GM23338 (cell line): ENCODE measurements at regions not wholly inside any gene's neighbourhood (a gene's known extent, or its start where the extent isn't known, plus 50 kb on each side); places are given as distances from the start of the nearest gene placed in this dataset.

Experiments used
- ATAC-seq: fragments of 200-7000 bp; cut with Tn5 transposase; 3 replicates; pipeline ENCODE4 v1.9.1; 2020
- DNase-seq: peaks from one replicate; pipeline ENCODE4 v3.0.0-alpha.2; 2015; ENCODE audit warnings: low spot score
- H2AFZ ChIP-seq: fragments of 200-600 bp; sonication (generic); 2 replicates; pipeline ENCODE4 v1.8.0; 2016; ENCODE audit warnings: antibody characterized with exemption, mild to moderate bottlenecking, moderate library complexity
- H3F3A ChIP-seq: fragments of 200-600 bp; sonication (generic); replicated peaks from 2 replicates; pipeline ENCODE4 v1.8.0; 2017; ENCODE audit warnings: antibody characterized with exemption, mixed run types, low read depth
- H3K27ac ChIP-seq: fragments of 200-600 bp; sonication (generic); 2 replicates; pipeline ENCODE4 v1.6.1; 2016; ENCODE audit warnings: low read depth
- H3K27me3 ChIP-seq: fragments of 200-600 bp; sonication (generic); 2 replicates; pipeline ENCODE4 v1.8.0; 2016; ENCODE audit warnings: mild to moderate bottlenecking, mixed run types, moderate library complexity; ENCODE audit not compliant: insufficient read depth
- H3K36me3 ChIP-seq: fragments of 200-600 bp; sonication (generic); 2 replicates; pipeline ENCODE4 v1.8.0; 2016; ENCODE audit warnings: mild to moderate bottlenecking; ENCODE audit not compliant: insufficient read depth
- H3K4me1 ChIP-seq: fragments of 200-600 bp; sonication (generic); 2 replicates; pipeline ENCODE4 v1.8.0; 2016; ENCODE audit warnings: mild to moderate bottlenecking, moderate library complexity; ENCODE audit not compliant: insufficient read depth
- H3K4me2 ChIP-seq: fragments of 200-600 bp; sonication (generic); 2 replicates; pipeline ENCODE4 v1.7.1; 2017; ENCODE audit warnings: mixed run types
- H3K4me3 ChIP-seq: fragments of 200-600 bp; sonication (generic); 2 replicates; pipeline ENCODE4 v1.6.1; 2016; ENCODE audit warnings: mixed run types
- H3K79me2 ChIP-seq: fragments of 200-600 bp; sonication (generic); replicated peaks from 2 replicates; pipeline ENCODE4 v1.8.0; 2017; ENCODE audit warnings: mild to moderate bottlenecking; ENCODE audit not compliant: insufficient read depth
- H3K9me2 ChIP-seq: fragments of 200-600 bp; sonication (generic); 2 replicates; pipeline ENCODE4 v1.8.0; 2017; ENCODE audit not compliant: insufficient read depth
- H4K20me1 ChIP-seq: fragments of 200-600 bp; sonication (generic); replicated peaks from 2 replicates; pipeline ENCODE4 v1.8.0; 2017; ENCODE audit warnings: mild to moderate bottlenecking; ENCODE audit not compliant: insufficient read depth
- H3K27ac Mint-ChIP-seq: 2 replicates; pipeline ENCODE4 v1.8.0; 2020; ENCODE audit warnings: inconsistent platforms, mild to moderate bottlenecking, moderate library complexity, mixed read lengths
- H3K27me3 Mint-ChIP-seq: 3 replicates; pipeline ENCODE4 v1.8.0; 2022; ENCODE audit warnings: low read depth, mild to moderate bottlenecking, moderate library complexity, mixed read lengths, inconsistent platforms; ENCODE audit not compliant: insufficient read depth, poor library complexity
- H3K36me3 Mint-ChIP-seq: 3 replicates; pipeline ENCODE4 v1.8.0; 2021; ENCODE audit warnings: low read depth, mild to moderate bottlenecking, inconsistent platforms, moderate library complexity, mixed read lengths
- H3K4me1 Mint-ChIP-seq: 3 replicates; pipeline ENCODE4 v1.8.0; 2020; ENCODE audit warnings: mild to moderate bottlenecking, inconsistent platforms, mixed read lengths
- H3K4me3 Mint-ChIP-seq: 3 replicates; pipeline ENCODE4 v1.8.0; 2021; ENCODE audit warnings: moderate library complexity, mild to moderate bottlenecking, inconsistent platforms, mixed read lengths
- H3K9me3 Mint-ChIP-seq: 3 replicates; pipeline ENCODE4 v1.8.0; 2020; ENCODE audit warnings: moderate library complexity, mild to moderate bottlenecking, inconsistent platforms, mixed read lengths
- CREB1 ChIP-seq: fragments of 250-450 bp; sonication (Bioruptor Pico); IDR thresholded peaks from 2 replicates; pipeline ENCODE4 v1.5.0; 2020; ENCODE audit warnings: low read depth, mild to moderate bottlenecking, moderate library complexity
- CTCF ChIP-seq, 2 experiments: fragments of 200-600 bp in 1 of 2; sonication (generic) in 1 of 2; conservative IDR thresholded peaks; 2 replicates each; pipeline versions ENCODE4 v1.5.1 to v1.6.1; 2016 to 2017; ENCODE audit warnings: antibody characterized with exemption in 2 of 2, low read depth in 2 of 2, mild to moderate bottlenecking in 2 of 2, moderate library complexity in 1 of 2
- ETS1 ChIP-seq: IDR thresholded peaks from 2 replicates; pipeline ENCODE4 v1.6.1; 2016; ENCODE audit warnings: antibody characterized with exemption
- EZH2 ChIP-seq: fragments of 200-600 bp; sonication (generic); IDR thresholded peaks from one replicate; pipeline ENCODE4 v1.8.0; 2017; ENCODE audit warnings: antibody characterized with exemption, mild to moderate bottlenecking, low read depth; ENCODE audit not compliant: unreplicated experiment
- EZH2phosphoT487 ChIP-seq: fragments of 200-600 bp; sonication (generic); IDR thresholded peaks from one replicate; pipeline ENCODE4 v1.8.1; 2018; ENCODE audit warnings: antibody characterized with exemption; ENCODE audit not compliant: unreplicated experiment
- JUNB ChIP-seq: IDR thresholded peaks from one replicate; pipeline ENCODE4 v1.6.1; 2016; ENCODE audit warnings: antibody characterized with exemption; ENCODE audit not compliant: unreplicated experiment
- NANOG ChIP-seq: IDR thresholded peaks from 2 replicates; pipeline ENCODE4 v1.6.1; 2016; ENCODE audit warnings: antibody characterized with exemption, borderline replicate concordance
- POLR2AphosphoS5 ChIP-seq: IDR thresholded peaks from 2 replicates; pipeline ENCODE4 v1.6.1; 2016; ENCODE audit warnings: antibody characterized with exemption, low read depth
- REST ChIP-seq: IDR thresholded peaks from one replicate; pipeline ENCODE4 v1.6.1; 2018; ENCODE audit warnings: antibody characterized with exemption; ENCODE audit not compliant: unreplicated experiment
- STAT1 ChIP-seq: IDR thresholded peaks from one replicate; pipeline ENCODE4 v1.6.1; 2016; ENCODE audit warnings: antibody characterized with exemption; ENCODE audit not compliant: unreplicated experiment
- ZNF114 ChIP-seq: fragments of 250-450 bp; sonication (Bioruptor Pico); IDR thresholded peaks from 2 replicates; pipeline ENCODE4 v1.5.0; 2020; ENCODE audit warnings: mild to moderate bottlenecking, moderate library complexity
- ZNF331 ChIP-seq: fragments of 250-450 bp; sonication (Bioruptor Pico); IDR thresholded peaks from 2 replicates; pipeline ENCODE4 v1.5.0; 2020; ENCODE audit warnings: low read depth, mild to moderate bottlenecking, moderate library complexity
- ZNF462 ChIP-seq: fragments of 250-450 bp; sonication (Bioruptor Pico); IDR thresholded peaks from 2 replicates; pipeline ENCODE4 v1.5.0; 2020; ENCODE audit warnings: mild to moderate bottlenecking, moderate library complexity

DNA sequence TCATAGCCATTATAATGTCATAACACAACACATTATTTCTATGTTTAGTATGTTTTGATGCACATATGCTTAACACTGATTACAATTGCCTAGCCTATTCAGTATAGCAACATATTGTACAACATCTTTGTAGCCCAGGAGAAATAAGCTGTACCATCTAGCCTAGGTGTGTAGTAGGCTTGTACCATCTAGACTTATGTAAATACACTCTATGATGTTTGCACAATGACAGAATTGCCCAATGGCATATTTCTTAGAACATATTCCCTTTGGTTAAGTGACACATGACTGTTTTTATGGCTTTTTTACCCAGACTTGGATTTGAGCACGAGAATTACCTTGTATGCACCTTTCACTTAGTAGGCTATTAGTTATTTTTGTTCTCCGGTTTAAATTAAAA is 64.5 kb upstream of the HIVEP1 start:
- Histone ChIP-seq H3K36me3 (no peaks in the 10 kb centered on the region), H3K4me2 (no peak overlapping the region), H2AFZ (no peak overlapping the region), H3K9me2 (no peaks in the 10 kb centered on the region), H3K4me1 (no peaks in the 10 kb centered on the region), H3K27ac (no peak overlapping the region), H3F3A (no peaks in the 10 kb centered on the region), H4K20me1 (no peaks in the 10 kb centered on the region), H3K79me2 (no peaks in the 10 kb centered on the region), H3K27me3 (no peaks in the 10 kb centered on the region), H3K4me3 (no peak overlapping the region)
- DNase-seq = no peak
- H3K36me3 Mint-ChIP-seq = no peaks in the 10 kb centered on the region
- ATAC-seq = no peak
- H3K27ac Mint-ChIP-seq = no peak overlapping the region
- H3K4me3 Mint-ChIP-seq = no peak overlapping the region
- no peaks in the 10 kb centered on the region for H3K9me3 Mint-ChIP-seq
- no peaks in the 10 kb centered on the region for H3K4me1 Mint-ChIP-seq
- TF ChIP-seq ZNF462 (CRISPR knock-in tag) (no peak), CREB1 (no peak), STAT1 (no peak), JUNB (no peak), EZH2 (no peak), REST (no peak), EZH2phosphoT487 (no peak), ETS1 (no peak), NANOG (no peak), POLR2AphosphoS5 (no peak), CTCF (conservative IDR thresholded peaks at IDR 0.05; ENCODE audit: low read depth in 2 of 2) (no peak), ZNF114 (CRISPR knock-in tag) (no peak), ZNF331 (CRISPR knock-in tag) (no peak)
- no peaks in the 10 kb centered on the region for H3K27me3 Mint-ChIP-seq
